Esophagus squamous epithelium (tissue), 5 donors: ENCODE measurements at regions not wholly inside any gene's neighbourhood (a gene's known extent, or its start where the extent isn't known, plus 50 kb on each side); places are given as distances from the start of the nearest gene placed in this dataset.
A peak's percentile ranks its signal among the peaks of the same experiment; 100 is the strongest.

Source experiments
- DNase-seq: peaks from one replicate; lab custom pipeline; 2025; lab: John Stamatoyannopoulos, UW
- H3K27ac ChIP-seq, 4 donors: fragments of 200-600 bp; sonication (generic); one replicate each; pipeline ENCODE4 v1.5.1; 2016 to 2019; ENCODE audit warnings: mild to moderate bottlenecking in 1 of 4
- H3K27me3 ChIP-seq, 4 donors: fragments of 200-600 bp; sonication (generic); 1 replicate in 3 of 4; 2 replicates in 1 of 4; pipeline versions ENCODE4 v1.5.1 to v1.6.0; 2017 to 2021; ENCODE audit warnings: antibody characterized with exemption in 1 of 4
- H3K36me3 ChIP-seq, 3 donors: fragments of 200-600 bp; sonication (generic); one replicate each; pipeline ENCODE4 v1.5.1; 2016 to 2019
- H3K4me1 ChIP-seq, 3 donors: fragments of 200-600 bp; sonication (generic); one replicate each; pipeline ENCODE4 v1.5.1; 2017 to 2019
- H3K4me3 ChIP-seq, 4 donors: fragments of 200-600 bp; sonication (generic); 1 replicate in 3 of 4; 2 replicates in 1 of 4; pipeline ENCODE4 v1.5.1; 2016 to 2019; ENCODE audit warnings: mild to moderate bottlenecking in 2 of 4, moderate library complexity in 1 of 4
- H3K9me3 ChIP-seq, 3 donors: fragments of 200-600 bp; sonication (generic); one replicate each; pipeline ENCODE4 v1.5.1; 2016 to 2019
- POLR2A ChIP-seq, 4 donors: fragments of 450-650 bp; IDR thresholded peaks; one replicate each; pipeline ENCODE4 v1.6.1; 2017; ENCODE audit warnings: antibody characterized with exemption in 4 of 4, mild to moderate bottlenecking in 4 of 4, moderate library complexity in 3 of 4
- WGBS, 2 donors: methylation state at CpG; one replicate each; pipeline ENCODE4 v1.1.5; 2018; 5-methylcytosine and 5-hydroxymethylcytosine counted together
- intact Hi-C: fragments of 100-400 bp; cut with DNase I; formaldehyde crosslinking; loops from one replicate; pipeline ENCODE4 v1.15.0; 2022
- TF ChIP-seq, protein P1 (sequence below), 6 experiments: fragments of 450-650 bp in 4 of 6; fragments of 200-600 bp in 2 of 6; sonication (generic) in 2 of 6; IDR thresholded peaks; one replicate each; pipeline ENCODE4 v1.5.1; 2016 to 2019; ENCODE audit warnings: antibody characterized with exemption in 6 of 6, mild to moderate bottlenecking in 4 of 6, moderate library complexity in 4 of 6
- donor health status: DM: yes; HTN: yes; CAD: no.

GRCh38 chr1:234997896-234998741 is 130.5 kb downstream of the TOMM20 start:
- TF ChIP-seq, protein P1, sequence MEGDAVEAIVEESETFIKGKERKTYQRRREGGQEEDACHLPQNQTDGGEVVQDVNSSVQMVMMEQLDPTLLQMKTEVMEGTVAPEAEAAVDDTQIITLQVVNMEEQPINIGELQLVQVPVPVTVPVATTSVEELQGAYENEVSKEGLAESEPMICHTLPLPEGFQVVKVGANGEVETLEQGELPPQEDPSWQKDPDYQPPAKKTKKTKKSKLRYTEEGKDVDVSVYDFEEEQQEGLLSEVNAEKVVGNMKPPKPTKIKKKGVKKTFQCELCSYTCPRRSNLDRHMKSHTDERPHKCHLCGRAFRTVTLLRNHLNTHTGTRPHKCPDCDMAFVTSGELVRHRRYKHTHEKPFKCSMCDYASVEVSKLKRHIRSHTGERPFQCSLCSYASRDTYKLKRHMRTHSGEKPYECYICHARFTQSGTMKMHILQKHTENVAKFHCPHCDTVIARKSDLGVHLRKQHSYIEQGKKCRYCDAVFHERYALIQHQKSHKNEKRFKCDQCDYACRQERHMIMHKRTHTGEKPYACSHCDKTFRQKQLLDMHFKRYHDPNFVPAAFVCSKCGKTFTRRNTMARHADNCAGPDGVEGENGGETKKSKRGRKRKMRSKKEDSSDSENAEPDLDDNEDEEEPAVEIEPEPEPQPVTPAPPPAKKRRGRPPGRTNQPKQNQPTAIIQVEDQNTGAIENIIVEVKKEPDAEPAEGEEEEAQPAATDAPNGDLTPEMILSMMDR (IDR thresholded peaks at IDR 0.05): peak in 2 of 6 experiments; percentile 6 to 10
- TF ChIP-seq POLR2A (IDR thresholded peaks at IDR 0.05): no peak
- WGBS, 2 donors: 19 to 41% methylated on average over 14 to 17 of the region's 17 CpGs
- no peak for DNase-seq
- no peaks in the 10 kb centered on the region for H3K36me3 ChIP-seq
- H3K4me1 ChIP-seq: peaks cover 18 to 32% (median 26%) of the 10 kb centered on the region in 3 donors
- intact Hi-C loops: loop anchor here (10.0 kb wide), 2 partner anchors 77 to 383 kb away; partner anchors contain the start of gene IRF2BP2
- H3K9me3 ChIP-seq: no peaks in the 10 kb centered on the region
- peak overlapping the region in 1 of 4 donors; percentile 26 for H3K4me3 ChIP-seq
- no peaks in the 10 kb centered on the region for H3K27me3 ChIP-seq
- peak overlapping the region; percentile 91 to 96 (median 95) for H3K27ac ChIP-seq

- H3K27ac ChIP-seq: peak overlapping the region; percentile 91 to 96 (median 95)
Measured at GRCh38 chr1:234997201-234997895, 131.3 kb downstream of the TOMM20 start.

GRCh38 chr1:234996245-234996757 is 132.3 kb downstream of the TOMM20 start:
- Histone ChIP-seq H3K27me3 (no peaks in the 10 kb centered on the region), H3K4me3 (no peak overlapping the region), H3K36me3 (no peaks in the 10 kb centered on the region), H3K4me1 (peaks cover 18 to 32% (median 26%) of the 10 kb centered on the region in 3 donors), H3K27ac (peak overlapping the region; percentile 91 to 96 (median 95)), H3K9me3 (no peaks in the 10 kb centered on the region)
- TF ChIP-seq, protein P1 (IDR thresholded peaks at IDR 0.05): no peak
- TF ChIP-seq POLR2A (IDR thresholded peaks at IDR 0.05): no peak
- DNase-seq: no peak
- intact Hi-C loops: loop anchor here (10.0 kb wide), 2 partner anchors 78 to 382 kb away; partner anchors contain the start of gene IRF2BP2
- WGBS, 2 donors: 85 to 88% methylated on average over 9 of the region's 9 CpGs

More at GRCh38 chr1:234997201-234997895, 131.3 kb downstream of the TOMM20 start:
- peak in 3 of 4 donors; percentile 19 to 53 (median 42) for TF ChIP-seq POLR2A (IDR thresholded peaks at IDR 0.05)
- TF ChIP-seq, protein P1 (IDR thresholded peaks at IDR 0.05): no peak
- H3K36me3 ChIP-seq: no peaks in the 10 kb centered on the region
- peak overlapping the region in 1 of 4 donors; percentile 26 for H3K4me3 ChIP-seq
- peaks cover 18 to 32% (median 26%) of the 10 kb centered on the region in 3 donors for H3K4me1 ChIP-seq
- H3K27me3 ChIP-seq: no peaks in the 10 kb centered on the region
- WGBS, 2 donors: 21 to 22% methylated on average over 9 to 13 of the region's 16 CpGs
- DNase-seq: peak; percentile 31
- no peaks in the 10 kb centered on the region for H3K9me3 ChIP-seq
- intact Hi-C loops: loop anchor here (10.0 kb wide), 2 partner anchors 77 to 383 kb away; partner anchors contain the start of gene IRF2BP2

DNA sequence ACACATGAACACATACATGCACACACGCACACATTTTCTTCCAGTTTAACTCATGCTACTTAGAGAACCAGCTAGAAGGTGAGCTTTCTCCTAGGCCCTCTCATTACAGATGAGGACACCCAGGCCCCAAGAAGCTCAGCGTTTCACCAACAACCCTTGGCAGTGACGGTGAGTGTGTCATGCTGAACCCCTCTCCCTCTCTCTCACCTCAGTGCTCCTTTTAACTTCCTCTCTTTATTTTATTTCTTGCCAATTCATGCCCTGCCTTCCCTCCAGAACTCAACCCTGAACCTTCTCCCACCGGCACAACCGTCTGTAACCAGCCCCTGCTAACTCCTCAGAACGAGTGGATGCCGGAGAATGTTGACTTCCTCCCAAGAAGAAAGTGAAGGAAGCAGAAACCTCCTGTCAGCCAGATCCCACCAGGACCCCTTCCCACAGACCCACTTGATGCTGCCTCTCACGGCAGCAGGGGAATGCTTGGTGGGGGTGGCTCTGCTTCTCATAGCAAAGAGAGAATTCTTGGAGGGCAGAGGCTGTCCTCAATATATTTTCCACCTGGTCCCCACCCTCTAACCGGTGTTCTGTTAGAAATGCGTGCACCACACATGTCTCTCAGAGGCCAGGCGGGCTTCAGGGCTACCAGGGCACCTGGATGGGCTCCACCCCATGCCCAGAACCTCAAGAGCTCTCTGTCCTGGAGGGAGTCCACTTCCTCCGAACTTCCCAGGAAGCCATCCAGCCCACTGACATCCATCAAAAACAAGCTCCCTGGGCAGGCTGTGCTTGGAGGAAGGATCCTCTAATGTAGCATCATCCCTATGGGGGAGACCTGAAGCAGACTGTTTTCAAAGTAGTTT is 134.0 kb downstream of the TOMM20 start:
- peak overlapping the region in 1 of 4 donors; percentile 23 for H3K27ac ChIP-seq
- no peak overlapping the region for H3K4me3 ChIP-seq
- 72 to 84% methylated on average over 8 to 12 of the region's 12 CpGs for WGBS, 2 donors
- DNase-seq: no peak
- intact Hi-C loops: loop anchor here (10.0 kb wide), 2 partner anchors 80 to 380 kb away; partner anchors contain the start of gene IRF2BP2
- no peaks in the 10 kb centered on the region for H3K9me3 ChIP-seq
- TF ChIP-seq, protein P1 (IDR thresholded peaks at IDR 0.05): no peak
- TF ChIP-seq POLR2A (IDR thresholded peaks at IDR 0.05): no peak
- H3K27me3 ChIP-seq: no peaks in the 10 kb centered on the region
- H3K36me3 ChIP-seq: no peaks in the 10 kb centered on the region
- H3K4me1 ChIP-seq: peaks cover 18 to 32% (median 26%) of the 10 kb centered on the region in 3 donors
